Activated CD8-positive, alpha-beta memory T cell treated with anti-CD3 and anti-CD28 coated beads, Interleukin-2, amount 50 U/mL, for 4 hours (primary cell): ENCODE measurements at regions not wholly inside any gene's neighbourhood (a gene's known extent, or its start where the extent isn't known, plus 50 kb on each side); places are given as distances from the start of the nearest gene placed in this dataset.
"Not testable (repeated sequence)": the region's sequence is repeated elsewhere in the genome, so short reads cannot be mapped to it uniquely, and the experiment has no call there.

Experiments used
- DNase-seq: peaks from one replicate; pipeline ENCODE4 v3.0.0-alpha.2; 2020

- DNase-seq = no peak
Observed at GRCh38 chr6:119934816-119935215, 585.3 kb upstream of the MAN1A1 start.

- DNase-seq = no peak
Observed at GRCh38 chr6:119929121-119929520, 579.6 kb upstream of the MAN1A1 start.

GRCh38 chr6:119924888-119925287 lies 575.3 kb upstream of the MAN1A1 start:
- not testable (repeated sequence) for DNase-seq

- DNase-seq = no peak
Observed at GRCh38 chr6:119922814-119923213, 573.3 kb upstream of the MAN1A1 start.

GRCh38 chr6:119921491-119922010 lies 572.0 kb upstream of the MAN1A1 start:
- DNase-seq = no peak

GRCh38 chr6:119917186-119917585 lies 567.6 kb upstream of the MAN1A1 start:
- no peak for DNase-seq

- DNase-seq = no peak
Observed at GRCh38 chr6:119915971-119916370, 566.4 kb upstream of the MAN1A1 start.

- no peak for DNase-seq
Observed at GRCh38 chr6:119908157-119908556, 558.6 kb upstream of the MAN1A1 start.

- DNase-seq = no peak
Observed at GRCh38 chr6:119902681-119903080, 553.1 kb upstream of the MAN1A1 start.

GRCh38 chr6:119896806-119897205 lies 547.2 kb upstream of the MAN1A1 start:
- no peak for DNase-seq

GRCh38 chr6:119895626-119896025 lies 546.1 kb upstream of the MAN1A1 start:
- DNase-seq = no peak

- DNase-seq = no peak
Observed at GRCh38 chr6:119894811-119895210, 545.2 kb upstream of the MAN1A1 start.

- DNase-seq = no peak
Observed at GRCh38 chr6:119891644-119892043, 542.1 kb upstream of the MAN1A1 start.

GRCh38 chr6:119891206-119891605 lies 541.6 kb upstream of the MAN1A1 start:
- DNase-seq = no peak

- no peak for DNase-seq
Observed at GRCh38 chr6:119890470-119890869, 540.9 kb upstream of the MAN1A1 start.

GRCh38 chr6:119887666-119888065 lies 538.1 kb upstream of the MAN1A1 start:
- no peak for DNase-seq

- DNase-seq = no peak
Observed at GRCh38 chr6:119881416-119881815, 531.9 kb upstream of the MAN1A1 start.

- no peak for DNase-seq
Observed at GRCh38 chr6:119880840-119881239, 531.3 kb upstream of the MAN1A1 start.

- DNase-seq = no peak
Observed at GRCh38 chr6:119879731-119880130, 530.2 kb upstream of the MAN1A1 start.

GRCh38 chr6:119874381-119874780 lies 524.8 kb upstream of the MAN1A1 start:
- DNase-seq = no peak

- DNase-seq = no peak
Observed at GRCh38 chr6:119873107-119873506, 523.5 kb upstream of the MAN1A1 start.

GRCh38 chr6:119871520-119871919 lies 522.0 kb upstream of the MAN1A1 start:
- no peak for DNase-seq

- DNase-seq = no peak
Observed at GRCh38 chr6:119865466-119866350, 516.1 kb upstream of the MAN1A1 start.

- no peak for DNase-seq
Observed at GRCh38 chr6:119862719-119863118, 513.2 kb upstream of the MAN1A1 start.

GRCh38 chr6:119858901-119859300 lies 509.3 kb upstream of the MAN1A1 start:
- no peak for DNase-seq
